ENCODE measurements at regions not wholly inside any gene's neighbourhood (a gene's known extent, or its start where the extent isn't known, plus 50 kb on each side); places are given as distances from the start of the nearest gene placed in this dataset.

GRCh38 chr4:152255437-152255836 lies 280.5 kb downstream of the FBXW7 start:
- H3K27me3 Mint-ChIP-seq = peaks cover 3% of the 10 kb centered on the region
- H3K27ac Mint-ChIP-seq = no peak overlapping the region
- no peak overlapping the region for H3K4me3 Mint-ChIP-seq
- TF ChIP-seq CTCF (conservative IDR thresholded peaks at IDR 0.05) = no peak
- no peak for DNase-seq (ENCODE audit: extremely low spot score, unreplicated experiment)
- peaks cover 14% of the 10 kb centered on the region for H3K4me1 Mint-ChIP-seq (ENCODE audit: unreplicated experiment)
- H3K9me3 Mint-ChIP-seq = peaks cover 6% of the 10 kb centered on the region
- no peaks in the 10 kb centered on the region for H3K36me3 Mint-ChIP-seq

GRCh38 chr4:152248347-152248746 lies 287.5 kb downstream of the FBXW7 start:
- H3K4me1 Mint-ChIP-seq (ENCODE audit: unreplicated experiment) = no peaks in the 10 kb centered on the region
- H3K27me3 Mint-ChIP-seq = peaks cover 24% of the 10 kb centered on the region

GRCh38 chr4:152247271-152247975 lies 288.5 kb downstream of the FBXW7 start:
- H3K4me1 Mint-ChIP-seq (ENCODE audit: unreplicated experiment) = no peaks in the 10 kb centered on the region
- no peak overlapping the region for H3K4me3 Mint-ChIP-seq
- H3K27ac Mint-ChIP-seq = no peak overlapping the region
- no peaks in the 10 kb centered on the region for H3K36me3 Mint-ChIP-seq
- no peaks in the 10 kb centered on the region for H3K9me3 Mint-ChIP-seq
- peaks cover 24% of the 10 kb centered on the region for H3K27me3 Mint-ChIP-seq
- DNase-seq (ENCODE audit: extremely low spot score, unreplicated experiment) = no peak
- TF ChIP-seq CTCF (conservative IDR thresholded peaks at IDR 0.05) = no peak

More at GRCh38 chr4:152248347-152248746, 287.5 kb downstream of the FBXW7 start:
- no peak for TF ChIP-seq CTCF (conservative IDR thresholded peaks at IDR 0.05)
- H3K36me3 Mint-ChIP-seq = no peaks in the 10 kb centered on the region
- H3K27ac Mint-ChIP-seq = no peak overlapping the region
- no peak overlapping the region for H3K4me3 Mint-ChIP-seq
- no peaks in the 10 kb centered on the region for H3K9me3 Mint-ChIP-seq
- DNase-seq (ENCODE audit: extremely low spot score, unreplicated experiment) = no peak

GRCh38 chr4:152246659-152247058 lies 289.2 kb downstream of the FBXW7 start:
- Mint-ChIP-seq H3K36me3 (no peaks in the 10 kb centered on the region), H3K9me3 (no peaks in the 10 kb centered on the region), H3K27ac (no peak overlapping the region), H3K27me3 (peaks cover 23% of the 10 kb centered on the region), H3K4me3 (no peak overlapping the region), H3K4me1 (ENCODE audit: unreplicated experiment) (no peaks in the 10 kb centered on the region)
- DNase-seq (ENCODE audit: extremely low spot score, unreplicated experiment) = no peak
- TF ChIP-seq CTCF (conservative IDR thresholded peaks at IDR 0.05) = no peak

GRCh38 chr4:152245680-152246079 lies 290.2 kb downstream of the FBXW7 start:
- Mint-ChIP-seq H3K27ac (no peak overlapping the region), H3K9me3 (no peaks in the 10 kb centered on the region), H3K36me3 (no peaks in the 10 kb centered on the region), H3K27me3 (peaks cover 21% of the 10 kb centered on the region), H3K4me3 (no peak overlapping the region), H3K4me1 (ENCODE audit: unreplicated experiment) (no peaks in the 10 kb centered on the region)
- TF ChIP-seq CTCF (conservative IDR thresholded peaks at IDR 0.05) = no peak
- DNase-seq (ENCODE audit: extremely low spot score, unreplicated experiment) = no peak
